LNCAP (cell line): ENCODE measurements at regions not wholly inside any gene's neighbourhood (a gene's known extent, or its start where the extent isn't known, plus 50 kb on each side); places are given as distances from the start of the nearest gene placed in this dataset.

Experiments
- TF ChIP-seq, protein P1 (sequence below): fragments of 450-650 bp; IDR thresholded peaks from 2 replicates; pipeline ENCODE4 v1.5.1; 2017; ENCODE audit warnings: mild to moderate bottlenecking

DNA sequence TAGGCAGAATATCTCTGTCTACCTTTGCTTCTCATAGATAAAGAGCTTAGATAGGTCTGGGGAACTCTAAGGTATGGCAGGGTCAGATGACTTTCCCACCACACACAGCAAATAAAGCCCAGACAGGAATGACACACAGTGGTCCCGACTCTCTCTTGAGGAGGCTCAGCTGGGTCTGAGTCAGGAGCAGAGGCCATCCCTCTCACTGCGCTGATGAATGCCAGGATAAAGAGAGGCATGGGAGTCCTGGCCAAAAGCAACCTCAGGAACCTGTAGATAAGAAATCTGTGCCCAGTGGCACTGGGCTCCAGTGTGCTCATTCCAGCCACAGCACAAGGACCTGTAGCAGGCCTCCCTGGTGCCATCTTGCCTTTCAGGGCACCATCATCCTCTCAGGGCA, 129.4 kb upstream of the PARP11 start:
- TF ChIP-seq, protein P1, sequence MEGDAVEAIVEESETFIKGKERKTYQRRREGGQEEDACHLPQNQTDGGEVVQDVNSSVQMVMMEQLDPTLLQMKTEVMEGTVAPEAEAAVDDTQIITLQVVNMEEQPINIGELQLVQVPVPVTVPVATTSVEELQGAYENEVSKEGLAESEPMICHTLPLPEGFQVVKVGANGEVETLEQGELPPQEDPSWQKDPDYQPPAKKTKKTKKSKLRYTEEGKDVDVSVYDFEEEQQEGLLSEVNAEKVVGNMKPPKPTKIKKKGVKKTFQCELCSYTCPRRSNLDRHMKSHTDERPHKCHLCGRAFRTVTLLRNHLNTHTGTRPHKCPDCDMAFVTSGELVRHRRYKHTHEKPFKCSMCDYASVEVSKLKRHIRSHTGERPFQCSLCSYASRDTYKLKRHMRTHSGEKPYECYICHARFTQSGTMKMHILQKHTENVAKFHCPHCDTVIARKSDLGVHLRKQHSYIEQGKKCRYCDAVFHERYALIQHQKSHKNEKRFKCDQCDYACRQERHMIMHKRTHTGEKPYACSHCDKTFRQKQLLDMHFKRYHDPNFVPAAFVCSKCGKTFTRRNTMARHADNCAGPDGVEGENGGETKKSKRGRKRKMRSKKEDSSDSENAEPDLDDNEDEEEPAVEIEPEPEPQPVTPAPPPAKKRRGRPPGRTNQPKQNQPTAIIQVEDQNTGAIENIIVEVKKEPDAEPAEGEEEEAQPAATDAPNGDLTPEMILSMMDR: no peak

- TF ChIP-seq, protein P1: no peak
Observed at GRCh38 chr12:4001841-4002240, 128.6 kb upstream of the PARP11 start.

GRCh38 chr12:4001031-4001430, 127.8 kb upstream of the PARP11 start:
- TF ChIP-seq, protein P1: no peak

GRCh38 chr12:3999904-4000303, 126.7 kb upstream of the PARP11 start:
- TF ChIP-seq, protein P1: no peak

DNA sequence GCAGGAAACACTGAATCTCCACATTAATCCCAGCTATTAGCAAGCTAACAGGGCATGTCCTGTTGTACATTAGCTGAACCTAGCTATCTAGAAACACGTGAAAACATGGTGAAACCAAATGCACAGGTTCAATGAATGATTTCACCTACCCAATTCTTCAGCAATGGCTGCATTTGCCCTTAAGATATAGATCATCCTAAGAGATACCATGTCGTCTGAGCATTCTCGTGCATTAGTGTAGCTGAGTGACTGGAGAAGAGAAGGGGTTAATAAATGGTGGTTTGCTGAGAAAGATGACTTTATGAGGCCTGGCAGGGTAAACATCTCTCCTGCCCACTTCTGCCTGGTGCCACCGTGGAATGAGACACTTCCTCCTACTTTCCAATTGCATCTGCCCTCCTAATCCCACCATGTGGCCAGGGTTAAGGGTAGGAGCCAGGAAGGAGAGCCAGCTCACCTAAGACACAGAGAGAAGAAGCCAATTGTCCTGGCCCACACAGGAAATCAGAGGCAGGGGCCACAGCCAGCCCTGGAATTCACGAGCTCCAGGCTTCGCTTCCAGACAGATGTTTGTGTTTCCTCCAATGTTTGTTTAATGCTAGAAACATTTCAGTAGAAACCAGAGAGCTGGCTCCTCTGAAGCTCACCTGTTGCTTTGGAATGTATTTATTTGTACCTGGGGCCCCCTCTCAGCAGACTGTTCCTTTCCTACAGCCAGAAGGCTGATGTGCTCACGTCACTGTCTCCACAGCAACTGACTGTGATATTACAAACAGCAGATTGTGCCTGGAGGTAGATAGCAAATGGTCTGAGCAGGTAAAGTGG, 126.0 kb upstream of the PARP11 start:
- TF ChIP-seq, protein P1: no peak

DNA sequence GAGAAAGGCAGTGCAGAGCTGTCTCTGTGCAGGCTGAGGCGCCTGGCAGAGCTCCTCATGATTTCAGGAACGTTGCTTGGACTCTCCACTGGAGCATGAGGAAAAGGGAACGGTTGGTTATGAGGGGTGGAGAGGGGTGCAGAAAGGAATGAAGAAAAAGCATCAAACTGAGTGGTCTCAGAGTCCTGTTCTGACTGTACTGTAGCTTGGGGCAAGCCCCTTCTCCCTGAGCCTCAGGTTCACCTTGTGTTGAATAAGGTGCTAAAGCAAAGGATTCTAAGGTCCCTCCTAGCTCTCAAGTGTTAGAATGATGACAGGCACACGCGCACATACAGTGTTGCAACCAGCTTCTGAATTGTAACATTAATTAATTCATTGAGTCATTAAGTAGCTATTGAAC, 125.2 kb upstream of the PARP11 start:
- TF ChIP-seq, protein P1: no peak

GRCh38 chr12:3996322-3996721, 123.1 kb upstream of the PARP11 start:
- TF ChIP-seq, protein P1: no peak

DNA sequence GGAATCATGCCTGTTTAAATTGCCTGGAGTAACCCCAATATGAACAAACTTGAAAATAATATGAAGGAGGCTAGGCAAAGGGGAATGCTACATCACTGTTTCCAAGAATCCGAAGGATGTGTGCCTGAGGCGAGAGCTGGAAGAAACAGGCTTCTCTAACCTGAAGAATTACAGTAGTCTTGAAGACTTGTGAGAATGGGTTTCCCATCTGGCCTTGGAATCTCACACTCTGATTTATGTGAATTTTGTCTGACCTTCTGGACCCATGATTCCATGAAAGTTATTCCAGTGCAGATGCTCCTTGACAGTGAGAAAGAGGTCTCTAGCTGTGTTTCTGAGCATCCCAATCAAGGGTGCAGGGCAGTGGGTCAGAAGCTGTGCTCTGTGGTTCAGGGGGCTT, 122.1 kb upstream of the PARP11 start:
- TF ChIP-seq, protein P1: no peak
